AG04449 (cell line): ENCODE measurements at regions not wholly inside any gene's neighbourhood (a gene's known extent, or its start where the extent isn't known, plus 50 kb on each side); places are given as distances from the start of the nearest gene placed in this dataset.

ENCODE experiments used
- CTCF ChIA-PET: fragments of 350-600 bp; formaldehyde crosslinking; extraction: SDS; loops from one replicate; lab custom pipeline; 2021; ENCODE audit warnings: antibody characterized with exemption; lab: Yijun Ruan, JAX
- POLR2A ChIA-PET: fragments of 400-600, 350-600 bp; formaldehyde crosslinking; extraction: SDS; loops from one replicate; lab custom pipeline; 2020; ENCODE audit warnings: antibody characterized with exemption, inconsistent platforms; lab: Yijun Ruan, JAX
- DNase-seq: peaks from one replicate; pipeline ENCODE4 v3.0.0-alpha.2; 2010; ENCODE audit warnings: low read depth, low spot score
- H3K4me3 ChIP-seq: 2 replicates; pipeline ENCODE4 v1.5.1; 2011; ENCODE audit warnings: low read depth, mild to moderate bottlenecking, control low read depth, low read length
- CTCF ChIP-seq: IDR thresholded peaks from one replicate; pipeline ENCODE4 v1.5.1; 2011; ENCODE audit warnings: mild to moderate bottlenecking, moderate library complexity, low read length, control low read depth, inconsistent platforms; ENCODE audit not compliant: insufficient read depth; ENCODE audit errors: missing control alignments

- H3K4me3 ChIP-seq = no peak overlapping the region
- ChIA-PET POLR2A (interaction anchor here (1.4 kb wide), 1 partner anchor 73 kb away, joined by 4 read pairs; the partner anchor contains the start of gene SERTAD2), CTCF (interaction anchor here (1.0 to 1.5 kb wide), 3 partner anchors 9 to 80 kb away, joined by 3 read pairs; no protein-coding TSS in a partner anchor)
- TF ChIP-seq CTCF = no peak
- no peak for DNase-seq
Observed at GRCh38 chr2:64727013-64727767, 73.5 kb upstream of the SERTAD2 start.

GRCh38 chr2:64727843-64728463, 74.2 kb upstream of the SERTAD2 start:
- DNase-seq = no peak
- ChIA-PET CTCF (interaction anchor here (1.3 to 1.5 kb wide), 2 partner anchors 8 to 81 kb away, joined by 3 read pairs; no protein-coding TSS in a partner anchor), POLR2A (interaction anchor here (1.4 kb wide), 1 partner anchor 74 kb away, joined by 4 read pairs; the partner anchor contains the start of gene SERTAD2)
- TF ChIP-seq CTCF = no peak
- H3K4me3 ChIP-seq = no peak overlapping the region

- TF ChIP-seq CTCF = no peak
- ChIA-PET CTCF (no interaction called here), POLR2A (no interaction called here)
- H3K4me3 ChIP-seq = peak overlapping the region; percentile 23; the same call in 1 of the 2 replicates
- no peak for DNase-seq
Observed at GRCh38 chr2:64730551-64731262, 77.0 kb upstream of the SERTAD2 start.

GRCh38 chr2:64731263-64731643, 77.5 kb upstream of the SERTAD2 start:
- no peak for DNase-seq
- ChIA-PET POLR2A (no interaction called here), CTCF (interaction anchor here (0.6 kb wide), 1 partner anchor 145 kb away, joined by 3 read pairs; no protein-coding TSS in a partner anchor)
- no peak overlapping the region for H3K4me3 ChIP-seq
- no peak for TF ChIP-seq CTCF

GRCh38 chr2:64731746-64732145, 78.0 kb upstream of the SERTAD2 start:
- POLR2A ChIA-PET = no interaction called here
- no peak for TF ChIP-seq CTCF
- DNase-seq = no peak
- no peak overlapping the region for H3K4me3 ChIP-seq
- CTCF ChIA-PET = interaction anchor here (0.6 kb wide), 1 partner anchor 145 kb away, joined by 3 read pairs; no protein-coding TSS in a partner anchor
